Pancreas (tissue), 10 donors: ENCODE measurements at regions not wholly inside any gene's neighbourhood (a gene's known extent, or its start where the extent isn't known, plus 50 kb on each side); places are given as distances from the start of the nearest gene placed in this dataset.
A peak's percentile ranks its signal among the peaks of the same experiment; 100 is the strongest.

Source experiments
- ATAC-seq, 4 donors: fragments of 200-7000 bp; cut with Tn5 transposase; one replicate each; pipeline versions ENCODE4 v1.8.0 to v1.9.1; 2020; ENCODE audit warnings: mild to moderate bottlenecking in 4 of 4, moderate library complexity in 4 of 4
- DNase-seq, 6 donors: peaks; one replicate each; pipeline ENCODE4 v3.0.0-alpha.2; 2020
- FAIRE-seq: peaks from 2 replicates; lab custom pipeline; 2012; peaks lifted over from hg19 to GRCh38; lab: Jason Lieb, UNC
- H3K27ac ChIP-seq, 4 donors: fragments of 200-600 bp; sonication (generic); 1 replicate in 3 of 4; 2 replicates in 1 of 4; pipeline versions ENCODE4 v1.5.0 to v1.8.0; 2020
- H3K27me3 ChIP-seq, 4 donors: fragments of 200-600 bp; one replicate each; pipeline ENCODE4 v1.8.0; 2021
- H3K36me3 ChIP-seq, 3 donors: fragments of 200-600 bp; sonication (generic) in 1 of 3; one replicate each; pipeline versions ENCODE4 v1.5.0 to v1.8.0; 2020 to 2021
- H3K4me1 ChIP-seq, 3 donors: fragments of 200-600 bp; one replicate each; pipeline ENCODE4 v1.8.0; 2021
- H3K4me3 ChIP-seq, 4 donors: fragments of 200-600 bp; sonication (generic) in 2 of 4; one replicate each; pipeline versions ENCODE4 v1.5.0 to v1.8.0; 2020 to 2021
- H3K9me3 ChIP-seq, 4 donors: fragments of 200-600 bp; one replicate each; pipeline ENCODE4 v1.8.0; 2021
- WGBS, 2 donors: extraction: QIAGEN DNeasy Blood & Tissue Kit; methylation state at CpG; one replicate each; pipeline ENCODE4 v1.1.7; 2013; 5-methylcytosine and 5-hydroxymethylcytosine counted together
- intact Hi-C, 3 donors: fragments of 100-400 bp; cut with DNase I; formaldehyde crosslinking; loops; one replicate each; pipeline versions ENCODE4 v1.11.1 to v1.14.2; 2022
- TF ChIP-seq, protein P1 (sequence below), 4 donors: fragments of 200-600 bp; sonication (generic) in 3 of 4; IDR thresholded peaks; one replicate each; pipeline versions ENCODE4 v1.5.0 to v1.8.0; 2021; ENCODE audit warnings: antibody characterized with exemption in 4 of 4
- donor health status: healthy with polysubstance abuse.
- donor health status: DM: no; HTN: no; CAD: no; lungs with moderate emphysema.
- donor health status: DM: no; HTN: no; CAD: no.
- donor health status: control.
- donor health status: control.
- donor health status: Bipolar disorder and iron deficiency.
- donor health status: DM: yes; HTN: yes; CAD: no.
- donor health status: DM: no; HTN: no; CAD: no.
- donor health status: DM: no; HTN: no; CAD: no.
- donor health status: DM: yes; HTN: yes; CAD: no.

- intact Hi-C loops, result no loop called here
- H3K27ac ChIP-seq, result no peak overlapping the region
- no peak for FAIRE-seq
Observed at GRCh38 chr1:79323239-79324025, 316.9 kb upstream of the ADGRL4 start.

DNA sequence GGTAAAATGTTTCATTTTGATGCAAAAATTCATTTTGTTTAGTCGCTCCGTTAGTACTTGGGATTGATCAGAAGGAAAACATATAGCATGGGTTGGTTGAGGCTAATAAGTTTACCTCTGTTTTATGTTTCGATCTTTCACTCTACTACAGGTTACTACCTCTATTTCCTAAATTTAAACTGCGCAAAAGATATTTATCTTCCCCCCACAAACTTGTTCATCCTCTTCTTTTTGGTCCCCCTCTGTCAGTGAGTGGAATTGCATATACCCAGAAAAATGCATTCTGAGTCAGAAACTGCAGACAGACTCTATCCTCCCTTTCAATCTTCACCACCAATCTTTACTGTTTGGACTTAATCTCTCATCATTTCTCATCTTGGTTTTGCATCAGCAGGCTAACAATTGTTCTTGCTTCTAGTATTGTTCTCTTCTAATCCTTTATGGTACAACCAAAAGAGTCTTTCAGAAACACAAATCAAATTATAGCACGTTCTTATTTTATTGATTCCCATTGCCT lies 316.0 kb upstream of the ADGRL4 start:
- WGBS, 2 donors, result 73 to 86% methylated on average over 5 of the region's 5 CpGs
- H3K36me3 ChIP-seq, result no peaks in the 10 kb centered on the region
- no peaks in the 10 kb centered on the region for H3K9me3 ChIP-seq
- ATAC-seq, result no peak
- no peak for DNase-seq
- intact Hi-C loops, result no loop called here
- FAIRE-seq, result no peak
- H3K27ac ChIP-seq, result no peak overlapping the region
- H3K4me3 ChIP-seq, result no peak overlapping the region
- H3K27me3 ChIP-seq, result no peaks in the 10 kb centered on the region
- no peaks in the 10 kb centered on the region for H3K4me1 ChIP-seq
- TF ChIP-seq, protein P1, sequence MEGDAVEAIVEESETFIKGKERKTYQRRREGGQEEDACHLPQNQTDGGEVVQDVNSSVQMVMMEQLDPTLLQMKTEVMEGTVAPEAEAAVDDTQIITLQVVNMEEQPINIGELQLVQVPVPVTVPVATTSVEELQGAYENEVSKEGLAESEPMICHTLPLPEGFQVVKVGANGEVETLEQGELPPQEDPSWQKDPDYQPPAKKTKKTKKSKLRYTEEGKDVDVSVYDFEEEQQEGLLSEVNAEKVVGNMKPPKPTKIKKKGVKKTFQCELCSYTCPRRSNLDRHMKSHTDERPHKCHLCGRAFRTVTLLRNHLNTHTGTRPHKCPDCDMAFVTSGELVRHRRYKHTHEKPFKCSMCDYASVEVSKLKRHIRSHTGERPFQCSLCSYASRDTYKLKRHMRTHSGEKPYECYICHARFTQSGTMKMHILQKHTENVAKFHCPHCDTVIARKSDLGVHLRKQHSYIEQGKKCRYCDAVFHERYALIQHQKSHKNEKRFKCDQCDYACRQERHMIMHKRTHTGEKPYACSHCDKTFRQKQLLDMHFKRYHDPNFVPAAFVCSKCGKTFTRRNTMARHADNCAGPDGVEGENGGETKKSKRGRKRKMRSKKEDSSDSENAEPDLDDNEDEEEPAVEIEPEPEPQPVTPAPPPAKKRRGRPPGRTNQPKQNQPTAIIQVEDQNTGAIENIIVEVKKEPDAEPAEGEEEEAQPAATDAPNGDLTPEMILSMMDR (IDR thresholded peaks at IDR 0.05), result no peak

More at GRCh38 chr1:79323239-79324025, 316.9 kb upstream of the ADGRL4 start:
- WGBS, 2 donors, result 18 to 47% methylated on average over 1 of the region's 1 CpG
- no peak overlapping the region for H3K4me3 ChIP-seq
- ATAC-seq (peak in 2 of 4 donors; percentile 42 to 58), DNase-seq (no peak)
- no peaks in the 10 kb centered on the region for H3K9me3 ChIP-seq
- TF ChIP-seq, protein P1 (IDR thresholded peaks at IDR 0.05), result no peak
- H3K4me1 ChIP-seq, result no peaks in the 10 kb centered on the region
- no peaks in the 10 kb centered on the region for H3K36me3 ChIP-seq
- H3K27me3 ChIP-seq, result no peaks in the 10 kb centered on the region

DNA sequence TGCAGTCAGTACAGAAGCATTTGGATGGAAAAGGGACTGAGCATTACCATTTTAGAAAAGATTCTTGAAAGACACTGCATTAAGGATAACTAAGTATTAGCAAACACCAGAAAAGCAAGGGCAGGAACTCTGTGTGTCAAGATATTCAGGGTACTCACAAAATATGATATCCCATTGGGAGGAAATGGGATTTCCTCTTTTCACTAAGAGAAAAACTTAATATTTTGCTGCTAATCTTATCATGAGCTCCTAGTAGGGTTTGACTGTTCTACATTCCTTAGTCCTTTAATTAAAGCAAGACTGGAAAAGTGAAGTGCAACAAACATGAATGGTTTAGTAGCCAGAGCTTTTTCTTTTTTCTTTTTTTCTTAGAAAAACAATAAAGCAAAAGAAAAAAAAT lies 305.9 kb upstream of the ADGRL4 start:
- DNase-seq (no peak), FAIRE-seq (no peak), ATAC-seq (no peak)
- Histone ChIP-seq H3K36me3 (no peaks in the 10 kb centered on the region), H3K27ac (no peak overlapping the region), H3K9me3 (no peaks in the 10 kb centered on the region), H3K4me3 (no peak overlapping the region), H3K4me1 (no peaks in the 10 kb centered on the region), H3K27me3 (no peaks in the 10 kb centered on the region)
- intact Hi-C loops, result no loop called here
- TF ChIP-seq, protein P1 (IDR thresholded peaks at IDR 0.05), result no peak

DNA sequence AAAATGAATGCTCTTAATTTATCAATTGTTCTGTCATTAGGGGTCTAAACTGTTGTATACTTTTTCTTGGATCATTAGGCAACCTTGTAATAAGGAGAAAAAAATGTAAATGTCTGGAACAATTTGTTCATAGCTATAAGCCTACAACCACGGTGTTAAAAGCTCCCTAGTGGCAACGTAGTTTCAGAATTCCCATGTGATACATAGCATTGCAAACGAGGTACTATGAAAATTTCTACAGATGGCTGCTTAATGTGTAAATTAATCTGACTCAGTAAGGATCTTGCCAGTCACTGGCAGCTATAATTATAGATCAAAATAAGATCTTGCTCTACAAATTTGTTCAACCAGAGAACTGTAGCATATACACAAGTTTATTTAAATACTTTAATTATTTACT lies 304.1 kb upstream of the ADGRL4 start:
- DNase-seq (no peak), ATAC-seq (no peak), FAIRE-seq (no peak)
- no peak overlapping the region for H3K27ac ChIP-seq
- no peak overlapping the region for H3K4me3 ChIP-seq
- intact Hi-C loops, result no loop called here
- no peaks in the 10 kb centered on the region for H3K9me3 ChIP-seq
- no peaks in the 10 kb centered on the region for H3K4me1 ChIP-seq
- no peaks in the 10 kb centered on the region for H3K27me3 ChIP-seq
- H3K36me3 ChIP-seq, result no peaks in the 10 kb centered on the region
- WGBS, 2 donors, result 31 to 37% methylated on average over 3 of the region's 3 CpGs
- TF ChIP-seq, protein P1 (IDR thresholded peaks at IDR 0.05), result no peak

GRCh38 chr1:79304131-79304530 lies 297.6 kb upstream of the ADGRL4 start:
- no peaks in the 10 kb centered on the region for H3K4me1 ChIP-seq
- WGBS, 2 donors, result 55 to 75% methylated on average over 3 of the region's 3 CpGs
- TF ChIP-seq, protein P1 (IDR thresholded peaks at IDR 0.05), result no peak
- DNase-seq, result no peak
- no peak for ATAC-seq
- no peaks in the 10 kb centered on the region for H3K9me3 ChIP-seq
- H3K27me3 ChIP-seq, result peaks cover 0 to 3% (median 0%) of the 10 kb centered on the region in 4 donors
- no peak overlapping the region for H3K27ac ChIP-seq
- H3K4me3 ChIP-seq, result no peak overlapping the region
- no peaks in the 10 kb centered on the region for H3K36me3 ChIP-seq
- intact Hi-C loops, result no loop called here
- FAIRE-seq, result no peak
